Loucy (cell line): ENCODE measurements at regions not wholly inside any gene's neighbourhood (a gene's known extent, or its start where the extent isn't known, plus 50 kb on each side); places are given as distances from the start of the nearest gene placed in this dataset.

Source experiments
- H2AFZ ChIP-seq: fragments of 200-600 bp; sonication (generic); 2 replicates; pipeline ENCODE4 v1.6.0; 2016; ENCODE audit warnings: antibody characterized with exemption, mild to moderate bottlenecking, low read length, moderate library complexity
- H3F3A ChIP-seq: fragments of 200-600 bp; 2 replicates; pipeline ENCODE4 v1.6.0; 2016; ENCODE audit warnings: antibody characterized with exemption, low read depth, mild to moderate bottlenecking
- H3K27me3 ChIP-seq: fragments of 200-600 bp; sonication (generic); 2 replicates; pipeline ENCODE4 v1.6.1; 2014; ENCODE audit warnings: low read length, mild to moderate bottlenecking; ENCODE audit not compliant: insufficient read depth, poor library complexity, severe bottlenecking
- H3K36me3 ChIP-seq: fragments of 200-600 bp; sonication (generic); 2 replicates; pipeline ENCODE4 v1.6.1; 2016; ENCODE audit warnings: low read length; ENCODE audit not compliant: insufficient read depth
- H3K4me1 ChIP-seq: fragments of 200-600 bp; sonication (generic); 2 replicates; pipeline ENCODE4 v1.5.1; 2014; ENCODE audit warnings: low read length, mild to moderate bottlenecking; ENCODE audit not compliant: insufficient read depth, poor library complexity, severe bottlenecking
- H3K4me2 ChIP-seq: fragments of 200-600 bp; sonication (generic); 2 replicates; pipeline ENCODE4 v1.6.0; 2014; ENCODE audit warnings: antibody characterized with exemption, low read length, low read depth, mild to moderate bottlenecking; ENCODE audit not compliant: poor library complexity, severe bottlenecking
- H3K4me3 ChIP-seq: fragments of 200-600 bp; sonication (generic); 2 replicates; pipeline ENCODE4 v1.5.1; 2014; ENCODE audit warnings: low read length, mild to moderate bottlenecking, mixed read lengths; ENCODE audit not compliant: poor library complexity, severe bottlenecking
- H3K79me2 ChIP-seq: fragments of 200-600 bp; sonication (generic); 2 replicates; pipeline ENCODE4 v1.6.1; 2014; ENCODE audit warnings: low read length; ENCODE audit not compliant: insufficient read depth
- H3K9ac ChIP-seq: fragments of 200-600 bp; sonication (generic); 2 replicates; pipeline ENCODE4 v1.6.0; 2014; ENCODE audit warnings: mild to moderate bottlenecking, low read depth, low read length, moderate library complexity; ENCODE audit not compliant: poor library complexity, severe bottlenecking
- H3K9me2 ChIP-seq: fragments of 200-600 bp; sonication (generic); replicated peaks from 2 replicates; pipeline ENCODE4 v1.6.1; 2016; ENCODE audit warnings: low read depth, low read length, mixed read lengths
- H3K9me3 ChIP-seq: fragments of 200-600 bp; sonication (generic); 2 replicates; pipeline ENCODE4 v1.6.1; 2014; ENCODE audit warnings: mild to moderate bottlenecking, antibody characterized with exemption, low read length, low read depth; ENCODE audit not compliant: insufficient read depth
- H4K20me1 ChIP-seq: fragments of 200-600 bp; sonication (generic); 2 replicates; pipeline ENCODE4 v1.6.0; 2014; ENCODE audit warnings: antibody characterized with exemption, low read length, mild to moderate bottlenecking; ENCODE audit not compliant: insufficient read depth, poor library complexity, severe bottlenecking
- EZH2phosphoT487 ChIP-seq: fragments of 200-600 bp; IDR thresholded peaks from 2 replicates; pipeline ENCODE4 v1.6.1; 2018; ENCODE audit warnings: antibody characterized with exemption, mild to moderate bottlenecking, moderate library complexity, borderline replicate concordance
- TF ChIP-seq, protein P1 (sequence below): fragments of 200-600 bp; sonication (generic); conservative IDR thresholded peaks from 2 replicates; pipeline ENCODE4 v1.5.1; 2014; ENCODE audit warnings: mild to moderate bottlenecking, antibody characterized with exemption, low read length

DNA sequence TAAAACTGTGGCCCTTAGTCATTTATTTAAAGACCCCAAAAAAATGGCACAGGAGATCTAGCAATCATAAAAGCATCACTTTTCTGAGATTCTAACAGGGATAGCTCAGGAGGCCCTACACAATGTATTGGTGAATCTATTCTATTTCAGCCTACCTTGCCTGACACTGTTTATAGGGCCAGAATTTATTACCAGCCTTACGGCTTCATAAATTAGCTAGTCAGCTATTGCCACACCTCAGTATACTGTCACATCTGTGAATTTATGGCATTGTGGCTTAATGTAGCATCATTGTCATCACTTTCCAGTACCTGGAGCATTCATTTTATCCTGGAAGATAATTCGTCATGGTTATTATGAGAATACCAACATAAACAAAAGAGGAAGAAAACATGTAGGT lies 121.2 kb upstream of the ERG start:
- no peak overlapping the region for H3K9ac ChIP-seq
- no peaks in the 10 kb centered on the region for H3K27me3 ChIP-seq
- TF ChIP-seq, protein P1, sequence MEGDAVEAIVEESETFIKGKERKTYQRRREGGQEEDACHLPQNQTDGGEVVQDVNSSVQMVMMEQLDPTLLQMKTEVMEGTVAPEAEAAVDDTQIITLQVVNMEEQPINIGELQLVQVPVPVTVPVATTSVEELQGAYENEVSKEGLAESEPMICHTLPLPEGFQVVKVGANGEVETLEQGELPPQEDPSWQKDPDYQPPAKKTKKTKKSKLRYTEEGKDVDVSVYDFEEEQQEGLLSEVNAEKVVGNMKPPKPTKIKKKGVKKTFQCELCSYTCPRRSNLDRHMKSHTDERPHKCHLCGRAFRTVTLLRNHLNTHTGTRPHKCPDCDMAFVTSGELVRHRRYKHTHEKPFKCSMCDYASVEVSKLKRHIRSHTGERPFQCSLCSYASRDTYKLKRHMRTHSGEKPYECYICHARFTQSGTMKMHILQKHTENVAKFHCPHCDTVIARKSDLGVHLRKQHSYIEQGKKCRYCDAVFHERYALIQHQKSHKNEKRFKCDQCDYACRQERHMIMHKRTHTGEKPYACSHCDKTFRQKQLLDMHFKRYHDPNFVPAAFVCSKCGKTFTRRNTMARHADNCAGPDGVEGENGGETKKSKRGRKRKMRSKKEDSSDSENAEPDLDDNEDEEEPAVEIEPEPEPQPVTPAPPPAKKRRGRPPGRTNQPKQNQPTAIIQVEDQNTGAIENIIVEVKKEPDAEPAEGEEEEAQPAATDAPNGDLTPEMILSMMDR = no peak
- TF ChIP-seq EZH2phosphoT487 = no peak
- H3K4me2 ChIP-seq = no peak overlapping the region
- H4K20me1 ChIP-seq = no peaks in the 10 kb centered on the region
- H3F3A ChIP-seq = no peaks in the 10 kb centered on the region
- H3K36me3 ChIP-seq = no peaks in the 10 kb centered on the region
- H3K4me3 ChIP-seq = no peak overlapping the region
- no peaks in the 10 kb centered on the region for H3K4me1 ChIP-seq
- H3K79me2 ChIP-seq = no peaks in the 10 kb centered on the region
- no peaks in the 10 kb centered on the region for H3K9me3 ChIP-seq
- H2AFZ ChIP-seq = no peak overlapping the region
- no peaks in the 10 kb centered on the region for H3K9me2 ChIP-seq

DNA sequence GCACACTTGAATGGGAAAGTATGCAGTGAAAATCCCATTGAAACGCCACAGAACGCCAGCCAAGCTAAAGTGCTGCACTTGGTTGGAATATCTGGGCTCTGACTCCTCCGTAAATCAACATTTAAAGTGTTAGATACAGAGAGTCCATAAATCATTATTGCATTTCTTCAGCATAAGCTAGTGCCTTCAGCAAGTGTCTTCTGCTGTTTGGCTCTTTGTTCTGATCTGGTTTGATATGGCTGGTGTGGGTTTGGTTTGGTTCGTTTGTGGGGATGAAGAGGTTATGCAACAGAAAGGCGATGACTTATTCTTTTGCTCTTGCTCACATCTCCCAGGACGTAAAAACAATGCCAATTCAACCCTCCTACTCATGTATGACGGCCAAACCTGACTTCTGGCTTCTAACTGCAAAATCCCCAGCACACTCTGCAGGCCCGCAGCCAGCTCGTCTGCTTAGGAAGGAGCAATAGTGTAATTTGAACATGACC lies 121.8 kb upstream of the ERG start:
- no peaks in the 10 kb centered on the region for H4K20me1 ChIP-seq
- H3F3A ChIP-seq = no peaks in the 10 kb centered on the region
- H3K4me1 ChIP-seq = peaks cover 2% of the 10 kb centered on the region
- H2AFZ ChIP-seq = no peak overlapping the region
- H3K9ac ChIP-seq = no peak overlapping the region
- H3K9me2 ChIP-seq = no peaks in the 10 kb centered on the region
- TF ChIP-seq, protein P1 = no peak
- no peak for TF ChIP-seq EZH2phosphoT487
- no peak overlapping the region for H3K4me2 ChIP-seq
- no peaks in the 10 kb centered on the region for H3K27me3 ChIP-seq
- H3K79me2 ChIP-seq = no peaks in the 10 kb centered on the region
- H3K36me3 ChIP-seq = no peaks in the 10 kb centered on the region
- H3K9me3 ChIP-seq = no peaks in the 10 kb centered on the region
- H3K4me3 ChIP-seq = no peak overlapping the region

DNA sequence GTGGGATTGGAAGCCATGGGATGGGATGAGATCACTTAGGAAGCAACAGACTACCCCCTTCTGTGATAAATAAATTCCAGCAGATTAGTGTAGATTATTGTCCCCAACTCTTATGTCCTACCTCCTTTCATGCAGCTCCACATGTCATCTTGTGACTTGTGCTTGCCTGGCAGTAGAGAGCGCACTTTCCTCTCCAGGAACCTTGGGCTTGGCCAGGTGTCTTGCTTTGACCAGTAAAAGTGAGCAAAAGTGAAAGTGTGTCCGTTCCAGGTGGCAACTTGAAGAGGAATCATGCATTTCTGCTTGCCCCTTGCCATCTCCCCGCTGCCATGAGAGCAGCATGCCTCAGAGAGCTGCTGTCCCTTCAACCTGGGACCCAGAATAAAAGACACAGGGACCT lies 122.9 kb upstream of the ERG start:
- Histone ChIP-seq H4K20me1 (no peaks in the 10 kb centered on the region), H3K9ac (no peak overlapping the region), H3K4me1 (peaks cover 8% of the 10 kb centered on the region), H3K9me2 (no peaks in the 10 kb centered on the region), H3K9me3 (no peaks in the 10 kb centered on the region), H3F3A (no peaks in the 10 kb centered on the region), H3K27me3 (no peaks in the 10 kb centered on the region), H3K79me2 (no peaks in the 10 kb centered on the region), H3K36me3 (no peaks in the 10 kb centered on the region), H3K4me2 (no peak overlapping the region), H3K4me3 (no peak overlapping the region), H2AFZ (peak overlapping the region; percentile 44; the same call in 1 of the 2 replicates)
- TF ChIP-seq, protein P1 = peak; percentile 34
- TF ChIP-seq EZH2phosphoT487 = no peak
